ENCODE measurements at regions not wholly inside any gene's neighbourhood (a gene's known extent, or its start where the extent isn't known, plus 50 kb on each side); places are given as distances from the start of the nearest gene placed in this dataset.

DNA sequence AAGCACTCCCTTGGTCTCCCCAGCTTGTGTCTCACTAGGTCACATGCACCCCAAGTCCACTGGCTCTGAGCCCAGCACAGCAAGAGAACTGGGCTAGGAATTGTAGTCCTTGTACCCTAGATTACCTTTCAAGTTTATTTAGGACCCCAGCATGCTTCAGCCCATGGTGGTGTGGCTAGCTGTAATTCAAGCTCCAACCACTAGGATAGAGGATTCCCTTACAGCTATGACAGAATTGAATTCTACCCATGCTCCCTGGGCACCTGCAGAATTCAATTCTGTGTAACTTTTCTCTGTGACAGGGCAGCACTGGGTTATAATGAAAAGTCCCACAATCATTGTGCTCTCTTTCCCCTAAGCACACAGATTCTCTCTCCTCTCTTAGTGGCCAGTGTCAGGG, 253.8 kb upstream of the DMD start:
- Histone ChIP-seq H2AFZ (ENCODE audit: control insufficient read depth, low read length) (no peak overlapping the region), H4K20me1 (ENCODE audit: control insufficient read depth, extremely low read depth, insufficient read depth, low read length) (no peaks in the 10 kb centered on the region), H3K27ac (ENCODE audit: control insufficient read depth, insufficient read depth, low read length) (no peak overlapping the region), H3K79me2 (ENCODE audit: control insufficient read depth, insufficient read depth, low read length) (no peaks in the 10 kb centered on the region), H3K4me3 (ENCODE audit: control insufficient read depth in 2 of 3, extremely low read depth in 1 of 3, insufficient read depth in 2 of 3, low read depth in 1 of 3, low read length in 3 of 3) (no peak overlapping the region), H3K36me3 (ENCODE audit: control insufficient read depth in 2 of 2, extremely low read depth in 1 of 2, insufficient read depth in 2 of 2, low read length in 2 of 2) (no peaks in the 10 kb centered on the region), H3K9me1 (ENCODE audit: control insufficient read depth, extremely low read depth, insufficient read depth, low read length) (no peaks in the 10 kb centered on the region), H3K9ac (ENCODE audit: control insufficient read depth, extremely low read depth, insufficient read depth, low read length) (no peak overlapping the region), H3K9me3 (ENCODE audit: control insufficient read depth, low read depth, low read length) (no peaks in the 10 kb centered on the region), H3K4me2 (ENCODE audit: control insufficient read depth, extremely low read depth, insufficient read depth, low read depth, low read length) (no peak overlapping the region), H3K27me3 (ENCODE audit: control insufficient read depth, extremely low read depth, insufficient read depth, low read length) (no peaks in the 10 kb centered on the region), H3K4me1 (ENCODE audit: control insufficient read depth, extremely low read depth, insufficient read depth, low read length) (no peaks in the 10 kb centered on the region)
- DNase-seq (ENCODE audit: low read depth, low spot score), result no peak
- dilution Hi-C loops (cut with MboI; ENCODE audit: extremely low pct_ligation_motif_present, low sequenced_read_pairs), result no loop called here
- no peak for FAIRE-seq
- no peak for TF ChIP-seq EZH2 (IDR thresholded peaks at IDR 0.05; ENCODE audit: low read length)
- TF ChIP-seq, protein P1, sequence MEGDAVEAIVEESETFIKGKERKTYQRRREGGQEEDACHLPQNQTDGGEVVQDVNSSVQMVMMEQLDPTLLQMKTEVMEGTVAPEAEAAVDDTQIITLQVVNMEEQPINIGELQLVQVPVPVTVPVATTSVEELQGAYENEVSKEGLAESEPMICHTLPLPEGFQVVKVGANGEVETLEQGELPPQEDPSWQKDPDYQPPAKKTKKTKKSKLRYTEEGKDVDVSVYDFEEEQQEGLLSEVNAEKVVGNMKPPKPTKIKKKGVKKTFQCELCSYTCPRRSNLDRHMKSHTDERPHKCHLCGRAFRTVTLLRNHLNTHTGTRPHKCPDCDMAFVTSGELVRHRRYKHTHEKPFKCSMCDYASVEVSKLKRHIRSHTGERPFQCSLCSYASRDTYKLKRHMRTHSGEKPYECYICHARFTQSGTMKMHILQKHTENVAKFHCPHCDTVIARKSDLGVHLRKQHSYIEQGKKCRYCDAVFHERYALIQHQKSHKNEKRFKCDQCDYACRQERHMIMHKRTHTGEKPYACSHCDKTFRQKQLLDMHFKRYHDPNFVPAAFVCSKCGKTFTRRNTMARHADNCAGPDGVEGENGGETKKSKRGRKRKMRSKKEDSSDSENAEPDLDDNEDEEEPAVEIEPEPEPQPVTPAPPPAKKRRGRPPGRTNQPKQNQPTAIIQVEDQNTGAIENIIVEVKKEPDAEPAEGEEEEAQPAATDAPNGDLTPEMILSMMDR (optimal IDR thresholded peaks at IDR 0.05 in 1 of 3, IDR thresholded peaks at IDR 0.05 in 1 of 3, conservative IDR thresholded peaks at IDR 0.05 in 1 of 3; ENCODE audit: extremely low read depth in 1 of 3, insufficient read depth in 2 of 3, low read length in 3 of 3), result peak in 1 of 3 experiments; percentile 15

- dilution Hi-C loops (cut with MboI; ENCODE audit: extremely low pct_ligation_motif_present, low sequenced_read_pairs), result no loop called here
- Histone ChIP-seq H3K9ac (ENCODE audit: control insufficient read depth, extremely low read depth, insufficient read depth, low read length) (no peak overlapping the region), H3K27ac (ENCODE audit: control insufficient read depth, insufficient read depth, low read length) (no peak overlapping the region), H3K36me3 (ENCODE audit: control insufficient read depth in 2 of 2, extremely low read depth in 1 of 2, insufficient read depth in 2 of 2, low read length in 2 of 2) (no peaks in the 10 kb centered on the region), H3K4me1 (ENCODE audit: control insufficient read depth, extremely low read depth, insufficient read depth, low read length) (no peaks in the 10 kb centered on the region), H3K9me1 (ENCODE audit: control insufficient read depth, extremely low read depth, insufficient read depth, low read length) (no peaks in the 10 kb centered on the region), H3K27me3 (ENCODE audit: control insufficient read depth, extremely low read depth, insufficient read depth, low read length) (no peaks in the 10 kb centered on the region), H3K4me2 (ENCODE audit: control insufficient read depth, extremely low read depth, insufficient read depth, low read depth, low read length) (no peak overlapping the region), H3K9me3 (ENCODE audit: control insufficient read depth, low read depth, low read length) (no peaks in the 10 kb centered on the region), H3K4me3 (ENCODE audit: control insufficient read depth in 2 of 3, extremely low read depth in 1 of 3, insufficient read depth in 2 of 3, low read depth in 1 of 3, low read length in 3 of 3) (no peak overlapping the region), H3K79me2 (ENCODE audit: control insufficient read depth, insufficient read depth, low read length) (no peaks in the 10 kb centered on the region), H2AFZ (ENCODE audit: control insufficient read depth, low read length) (no peak overlapping the region), H4K20me1 (ENCODE audit: control insufficient read depth, extremely low read depth, insufficient read depth, low read length) (no peaks in the 10 kb centered on the region)
- TF ChIP-seq, protein P1 (optimal IDR thresholded peaks at IDR 0.05 in 1 of 3, IDR thresholded peaks at IDR 0.05 in 1 of 3, conservative IDR thresholded peaks at IDR 0.05 in 1 of 3; ENCODE audit: extremely low read depth in 1 of 3, insufficient read depth in 2 of 3, low read length in 3 of 3), result no peak
- TF ChIP-seq EZH2 (IDR thresholded peaks at IDR 0.05; ENCODE audit: low read length), result no peak
- FAIRE-seq, result no peak
- DNase-seq (ENCODE audit: low read depth, low spot score), result no peak
Observed at GRCh38 chrX:33457102-33457501, 245.8 kb upstream of the DMD start.
